Caco-2 (cell line): ENCODE measurements at regions not wholly inside any gene's neighbourhood (a gene's known extent, or its start where the extent isn't known, plus 50 kb on each side); places are given as distances from the start of the nearest gene placed in this dataset.

Experiments used
- BruUV-seq: library from RNA; stranded (reverse); fragments of 400-500 nt; replicated peaks from 2 replicates; lab custom pipeline; 2021; lab: Mats Ljungman, UMichigan
- CTCF ChIA-PET: fragments of 300-600 bp; sonication (Branson Sonifier 250); formaldehyde crosslinking; loops from one replicate; lab custom pipeline; 2022; ENCODE audit warnings: antibody characterized with exemption; lab: Charles Lee
- POLR2A ChIA-PET: fragments of 300-600 bp; sonication (Branson Sonifier 250); formaldehyde crosslinking; loops from one replicate; lab custom pipeline; 2022; ENCODE audit warnings: antibody characterized with exemption; lab: Charles Lee
- DNase-seq, 2 experiments: peaks; one replicate each; pipeline versions ENCODE4 v3.0.0 to v3.0.0-alpha.2; 2020 to 2022
- H3K27me3 ChIP-seq: replicated peaks from 2 replicates; pipeline ENCODE4 v1.6.0; 2011; ENCODE audit warnings: low read length; ENCODE audit not compliant: control insufficient read depth, insufficient read depth
- H3K36me3 ChIP-seq: 2 replicates; pipeline ENCODE4 v1.5.1; 2011; ENCODE audit warnings: low read length; ENCODE audit not compliant: control insufficient read depth, insufficient read depth
- H3K4me1 ChIP-seq: fragments of 250-450 bp; sonication (Bioruptor Pico); 2 replicates; pipeline ENCODE4 v1.5.1; 2020; ENCODE audit warnings: mild to moderate bottlenecking
- H3K4me3 ChIP-seq: 2 replicates; pipeline ENCODE4 v1.5.1; 2011; ENCODE audit warnings: low read depth, mild to moderate bottlenecking, control low read depth, low read length
- H3K9me3 ChIP-seq: fragments of 250-450 bp; sonication (Bioruptor Pico); 2 replicates; pipeline ENCODE4 v1.5.1; 2020; ENCODE audit warnings: mild to moderate bottlenecking, moderate library complexity
- H3K27ac Mint-ChIP-seq: one replicate; pipeline ENCODE4 v1.8.0; 2022; ENCODE audit warnings: mixed read lengths; ENCODE audit not compliant: unreplicated experiment
- H3K27me3 Mint-ChIP-seq: one replicate; pipeline ENCODE4 v1.8.0; 2022; ENCODE audit warnings: mixed read lengths; ENCODE audit not compliant: insufficient read depth, unreplicated experiment
- H3K36me3 Mint-ChIP-seq: one replicate; pipeline ENCODE4 v1.8.0; 2022; ENCODE audit warnings: mild to moderate bottlenecking, mixed read lengths; ENCODE audit not compliant: insufficient read depth, unreplicated experiment
- H3K4me1 Mint-ChIP-seq: one replicate; pipeline ENCODE4 v1.8.0; 2022; ENCODE audit warnings: low read depth, mixed read lengths; ENCODE audit not compliant: unreplicated experiment
- H3K4me3 Mint-ChIP-seq: one replicate; pipeline ENCODE4 v1.8.0; 2022; ENCODE audit warnings: mild to moderate bottlenecking, moderate library complexity, mixed read lengths; ENCODE audit not compliant: unreplicated experiment
- H3K9me3 Mint-ChIP-seq: one replicate; pipeline ENCODE4 v1.8.0; 2022; ENCODE audit warnings: mixed read lengths; ENCODE audit not compliant: unreplicated experiment
- CTCF ChIP-seq, 2 experiments: fragments of 200-600 bp in 1 of 2; IDR thresholded peaks; 1 replicate in 1 of 2; 2 replicates in 1 of 2; pipeline versions ENCODE4 v1.5.1 to v1.8.0; 2011 to 2022; ENCODE audit warnings: antibody characterized with exemption in 1 of 2, control low read depth in 1 of 2, inconsistent platforms in 1 of 2, low read depth in 1 of 2, low read length in 1 of 2, mild to moderate bottlenecking in 1 of 2, moderate library complexity in 1 of 2; ENCODE audit not compliant: insufficient read depth in 1 of 2, severe bottlenecking in 1 of 2, unreplicated experiment in 1 of 2
- intact Hi-C: fragments of 100-400 bp; cut with micrococcal nuclease; formaldehyde crosslinking; loops from one replicate; pipeline ENCODE4 v1.10.0; 2022; ENCODE audit not compliant: unreplicated experiment

GRCh38 chr19:46924874-46925547 is 64.2 kb downstream of the ARHGAP35 start:
- CTCF ChIA-PET = interaction anchor here (0.7 to 1.5 kb wide), 12 partner anchors 20 to 188 kb away, joined by 3 to 7 read pairs (median 4); partner anchors contain the start of gene ZC3H4
- peak overlapping the region; percentile 50 for H3K4me3 Mint-ChIP-seq
- TF ChIP-seq CTCF (IDR thresholded peaks at IDR 0.05; ENCODE audit: insufficient read depth in 1 of 2, low read depth in 1 of 2, low read length in 1 of 2, severe bottlenecking in 1 of 2, unreplicated experiment in 1 of 2) = no peak

GRCh38 chr19:46925548-46925950 is 64.8 kb downstream of the ARHGAP35 start:
- Mint-ChIP-seq H3K4me3 (peak overlapping the region; percentile 50), H3K27me3 (no peaks in the 10 kb centered on the region), H3K9me3 (no peaks in the 10 kb centered on the region), H3K27ac (peak overlapping the region; percentile 80), H3K36me3 (peaks cover 67% of the 10 kb centered on the region), H3K4me1 (peaks cover 32% of the 10 kb centered on the region)
- TF ChIP-seq CTCF (IDR thresholded peaks at IDR 0.05; ENCODE audit: insufficient read depth in 1 of 2, low read depth in 1 of 2, low read length in 1 of 2, severe bottlenecking in 1 of 2, unreplicated experiment in 1 of 2) = no peak
- Histone ChIP-seq H3K27me3 (no peaks in the 10 kb centered on the region), H3K4me1 (peaks cover 34% of the 10 kb centered on the region), H3K36me3 (no peaks in the 10 kb centered on the region; the same call in 1 of the 2 replicates), H3K4me3 (no peak overlapping the region), H3K9me3 (no peaks in the 10 kb centered on the region)
- BruUV-seq = no TSS peak
- intact Hi-C loops = loop anchor here (1.0 to 5.0 kb wide), 5 partner anchors 23 to 67 kb away; partner anchors contain the start of gene ARHGAP35
- DNase-seq = peak; percentile 78 to 84
- CTCF ChIA-PET = interaction anchor here (0.5 to 1.5 kb wide), 13 partner anchors 20 to 188 kb away, joined by 3 to 7 read pairs (median 4); partner anchors contain the start of gene ZC3H4
- POLR2A ChIA-PET = interaction anchor here (0.6 to 2.1 kb wide), 5 partner anchors 12 to 318 kb away, joined by 3 to 11 read pairs (median 3); partner anchors contain the start of gene ARHGAP35

More at GRCh38 chr19:46924874-46925547, 64.2 kb downstream of the ARHGAP35 start:
- BruUV-seq = no TSS peak
- H3K36me3 Mint-ChIP-seq = peaks cover 67% of the 10 kb centered on the region
- POLR2A ChIA-PET = interaction anchor here (0.6 to 2.1 kb wide), 3 partner anchors 12 to 64 kb away, joined by 3 to 11 read pairs (median 3); partner anchors contain the start of gene ARHGAP35
- Histone ChIP-seq H3K36me3 (no peaks in the 10 kb centered on the region; the same call in 1 of the 2 replicates), H3K9me3 (no peaks in the 10 kb centered on the region), H3K27me3 (no peaks in the 10 kb centered on the region), H3K4me1 (peaks cover 34% of the 10 kb centered on the region), H3K4me3 (no peak overlapping the region)
- peak; percentile 20 to 36 for DNase-seq
- H3K4me1 Mint-ChIP-seq = peaks cover 32% of the 10 kb centered on the region
- no peaks in the 10 kb centered on the region for H3K27me3 Mint-ChIP-seq
- no peaks in the 10 kb centered on the region for H3K9me3 Mint-ChIP-seq
- peak overlapping the region; percentile 80 for H3K27ac Mint-ChIP-seq
- intact Hi-C loops = loop anchor here (1.0 to 5.0 kb wide), 5 partner anchors 23 to 67 kb away; partner anchors contain the start of gene ARHGAP35
